ENCODE measurements at regions not wholly inside any gene's neighbourhood (a gene's known extent, or its start where the extent isn't known, plus 50 kb on each side); places are given as distances from the start of the nearest gene placed in this dataset.

DNA sequence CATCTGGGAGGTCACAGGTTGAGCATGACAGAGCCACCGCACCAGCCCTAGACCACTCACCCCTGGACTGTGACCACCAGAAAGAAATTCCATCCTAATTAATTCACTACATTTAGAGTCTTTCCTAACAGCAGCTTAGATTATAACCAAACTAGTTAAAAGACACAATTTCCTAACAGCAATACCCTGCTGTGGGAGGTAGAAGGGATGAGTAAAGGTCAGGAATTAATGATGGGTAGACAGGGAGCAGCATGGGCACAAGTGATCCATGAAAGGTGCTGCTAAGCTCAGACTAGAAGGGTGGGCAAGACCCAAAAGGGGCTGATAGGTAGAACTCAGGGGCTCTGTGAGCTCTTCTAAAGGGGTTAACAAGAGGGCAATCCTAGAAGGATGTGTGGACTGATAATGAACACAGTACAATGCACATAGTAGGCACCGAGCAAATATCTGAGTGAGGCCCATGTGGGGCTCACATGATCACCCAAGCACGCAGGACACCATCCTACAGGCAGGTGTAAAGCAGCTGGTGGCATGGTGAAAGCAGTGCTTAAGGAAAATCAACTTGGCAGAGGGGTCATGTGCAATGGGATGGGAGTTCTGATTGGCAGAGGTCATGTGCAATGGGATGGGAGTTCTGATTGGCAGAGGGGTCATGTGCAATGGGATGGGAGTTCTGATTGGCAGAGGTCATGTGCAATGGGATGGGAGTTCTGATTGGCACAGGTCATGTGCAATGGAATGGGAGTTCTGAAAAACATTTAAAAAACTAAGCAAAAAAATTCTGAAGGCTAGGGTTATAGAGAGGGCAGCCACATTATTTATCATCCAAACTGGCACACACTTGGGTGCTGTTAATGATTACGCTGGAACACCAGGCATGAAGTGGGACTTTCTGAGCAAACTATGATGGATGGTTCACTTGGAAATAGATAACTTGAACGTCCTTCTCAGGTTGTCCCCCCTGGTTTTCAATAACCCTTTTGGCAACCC, 188.2 kb upstream of the FOXQ1 start:
- DNase-seq (ENCODE audit: low read depth in 2 of 3, low spot score in 2 of 3) = no peak

DNA sequence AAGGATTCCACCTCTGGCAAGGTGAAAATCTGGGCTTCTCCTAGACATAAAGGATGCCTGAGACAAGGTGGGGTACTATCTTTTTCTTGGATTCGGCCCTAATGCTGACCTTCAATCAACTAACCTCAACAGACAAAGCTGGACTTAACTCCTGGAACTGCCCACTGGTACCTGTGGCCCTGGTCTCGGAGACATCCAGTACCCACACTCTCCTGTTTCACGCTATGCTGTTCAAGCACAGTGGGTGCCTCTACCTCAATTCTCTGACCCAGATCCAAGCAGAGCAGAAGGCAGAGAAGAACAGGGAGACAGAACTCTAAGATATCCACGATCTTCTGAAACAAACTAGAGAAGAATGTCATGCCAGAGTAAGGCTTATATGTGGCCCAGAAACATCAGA, 189.8 kb upstream of the FOXQ1 start:
- DNase-seq (ENCODE audit: low read depth in 2 of 3, low spot score in 2 of 3) = no peak

DNA sequence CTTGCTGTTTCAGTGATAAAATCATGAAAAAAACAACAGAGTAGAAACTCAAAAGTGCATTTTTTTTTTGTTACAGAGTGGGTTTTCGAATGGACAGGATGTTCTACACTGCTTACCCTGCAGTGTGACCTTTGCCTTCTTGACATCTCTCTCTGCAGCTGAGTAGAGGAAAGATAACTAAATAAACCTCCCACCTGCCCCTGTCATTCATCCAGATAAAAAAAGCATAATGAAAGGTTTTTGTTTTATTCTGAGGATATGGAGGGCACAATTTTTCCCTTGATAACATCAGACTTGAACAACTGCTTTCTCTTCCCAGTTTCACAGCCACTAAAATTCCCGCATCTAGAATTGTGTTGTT, 193.6 kb upstream of the FOXQ1 start:
- DNase-seq (ENCODE audit: low read depth in 2 of 3, low spot score in 2 of 3) = no peak

DNA sequence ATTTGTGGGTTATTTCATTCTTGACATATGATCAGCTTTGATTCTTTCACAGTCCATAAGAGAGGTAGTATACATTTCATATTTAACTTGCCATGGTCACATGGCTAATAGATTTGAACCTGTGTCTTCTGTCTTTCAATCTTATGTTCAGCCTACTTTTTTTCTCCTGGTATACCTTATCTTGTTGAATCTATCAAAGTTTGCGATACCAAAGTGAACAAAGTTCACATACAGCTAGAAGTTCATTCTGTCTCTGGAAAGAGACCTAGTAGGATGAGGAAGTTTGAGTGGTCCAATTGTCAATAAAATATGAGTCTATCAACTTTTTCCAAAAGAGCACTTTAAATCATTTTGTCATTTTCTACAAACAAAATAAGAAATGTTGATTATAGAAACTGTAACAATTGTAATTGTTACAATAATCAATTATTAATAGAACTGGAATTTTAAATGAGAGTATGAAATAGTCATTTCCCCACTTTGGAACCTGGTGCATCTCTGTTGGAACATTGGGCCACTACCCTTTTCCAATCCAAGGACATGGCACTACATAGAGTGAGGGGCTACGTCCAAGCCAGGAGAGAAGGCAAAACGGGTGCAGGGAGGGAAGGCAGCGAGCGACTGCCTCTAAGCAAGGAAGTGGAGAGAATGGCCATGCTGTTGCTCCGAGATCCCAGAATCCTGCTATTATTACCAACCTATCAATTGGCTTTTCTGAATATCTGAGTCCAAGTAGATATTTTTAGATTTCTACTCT, 194.2 kb upstream of the FOXQ1 start:
- no peak for DNase-seq (ENCODE audit: low read depth in 2 of 3, low spot score in 2 of 3)

DNA sequence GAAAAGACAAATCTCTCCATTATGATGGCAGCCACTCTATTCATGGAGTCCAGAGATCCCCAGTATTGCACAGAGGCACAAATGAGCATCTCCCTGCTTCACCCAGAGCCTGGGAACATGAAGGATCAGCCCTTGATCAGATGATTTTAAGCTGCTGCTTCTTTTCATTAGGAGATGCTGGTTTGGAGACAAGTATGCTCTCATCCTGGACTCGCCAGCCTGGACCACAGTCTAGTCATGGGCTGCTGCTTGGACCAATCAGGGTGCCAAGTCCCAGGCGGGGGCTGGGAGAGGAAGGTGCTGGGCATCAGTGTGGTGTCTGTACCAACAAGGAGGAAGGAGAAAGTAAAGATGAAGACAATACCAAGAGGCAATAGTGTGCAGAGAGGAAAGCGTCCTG, 195.7 kb upstream of the FOXQ1 start:
- DNase-seq (ENCODE audit: low read depth in 2 of 3, low spot score in 2 of 3) = no peak

DNA sequence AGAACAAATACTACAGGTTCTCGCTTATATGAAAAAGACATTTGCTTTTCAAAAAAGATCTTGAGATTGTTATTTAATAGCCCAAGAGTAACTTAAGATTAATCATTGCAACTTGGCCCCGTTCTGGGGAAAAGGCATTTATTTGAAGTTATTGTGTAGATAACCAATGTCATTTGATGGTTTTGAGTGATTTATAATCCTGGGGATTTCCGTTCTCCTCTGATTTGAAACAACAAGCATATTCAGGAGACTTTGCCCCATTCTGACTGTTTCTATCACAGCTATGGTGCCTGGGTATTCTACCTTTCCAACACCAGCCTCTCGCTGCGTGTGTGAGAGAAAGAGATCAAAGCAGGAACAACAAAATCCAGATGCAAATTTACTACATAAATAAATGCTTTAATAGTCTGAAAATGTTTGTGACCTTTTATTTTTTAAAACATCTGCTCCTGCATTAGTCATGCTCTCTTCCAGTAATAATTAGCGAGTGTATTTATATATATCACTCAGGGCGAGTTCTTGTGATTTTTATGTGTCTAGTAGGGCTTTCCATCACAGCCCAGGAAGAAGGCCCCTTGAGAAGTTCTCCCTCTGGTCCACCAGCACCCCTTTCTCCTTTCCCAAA, 197.9 kb upstream of the FOXQ1 start:
- no peak for DNase-seq (ENCODE audit: low read depth in 2 of 3, low spot score in 2 of 3)

DNA sequence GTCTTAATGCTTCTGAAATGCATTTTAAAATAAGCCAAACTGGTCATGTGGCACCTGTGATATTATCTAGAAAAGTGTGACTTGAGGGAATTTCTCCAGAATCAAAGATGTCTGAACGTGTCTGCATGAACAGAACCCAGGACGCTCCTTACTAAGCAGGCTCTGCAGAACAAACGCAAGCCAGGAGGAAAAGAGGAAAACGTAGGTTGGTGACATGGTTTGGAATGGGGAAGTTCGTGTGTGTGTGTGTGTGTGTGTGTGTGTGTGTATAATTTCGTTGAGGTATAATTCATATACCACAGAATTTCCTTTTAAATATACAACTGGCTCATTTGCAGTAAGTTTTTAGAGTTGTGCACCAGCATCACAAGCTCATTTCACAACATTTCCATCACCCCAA, 200.5 kb upstream of the FOXQ1 start:
- DNase-seq (ENCODE audit: low read depth in 2 of 3, low spot score in 2 of 3) = no peak

DNA sequence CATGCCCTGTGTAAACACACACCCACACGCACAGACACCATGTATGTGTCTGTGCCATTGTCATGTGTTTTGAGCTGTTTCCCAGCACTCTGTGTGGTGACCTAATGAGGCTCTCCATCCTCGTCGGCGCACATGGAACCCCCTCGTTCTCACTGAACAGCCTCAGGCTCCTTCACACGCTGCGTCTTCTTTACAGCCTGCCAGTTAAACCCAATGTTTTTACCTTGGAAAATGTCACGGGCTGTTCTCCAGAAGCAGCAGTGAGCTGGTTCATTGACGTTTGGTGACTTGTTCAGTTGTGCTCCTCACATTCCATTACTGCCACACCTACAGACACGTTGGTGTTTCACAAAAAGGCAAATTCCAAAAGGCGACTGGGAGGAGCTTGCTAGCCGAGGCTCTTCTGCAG, 201.0 kb upstream of the FOXQ1 start:
- DNase-seq (ENCODE audit: low read depth in 2 of 3, low spot score in 2 of 3) = no peak

DNA sequence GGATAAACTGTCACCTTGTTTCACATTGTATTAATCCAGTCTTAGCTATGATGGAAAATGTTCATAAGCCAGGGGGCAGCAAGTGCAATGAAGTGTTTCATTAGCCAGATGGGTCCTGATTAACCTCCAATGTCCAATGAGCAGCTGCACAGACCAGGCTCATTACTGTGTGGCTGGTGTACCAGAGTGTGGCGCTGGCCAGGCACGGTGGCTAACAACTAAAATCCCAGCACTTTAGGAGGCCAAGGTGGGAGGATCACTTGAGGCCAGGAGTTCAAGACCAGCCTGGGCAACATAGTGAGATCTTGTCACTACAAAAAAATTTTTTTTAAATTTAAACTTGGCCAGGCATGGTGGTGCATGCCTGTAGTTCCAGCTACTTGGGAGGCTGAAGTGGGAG, 201.7 kb upstream of the FOXQ1 start:
- no peak for DNase-seq (ENCODE audit: low read depth in 2 of 3, low spot score in 2 of 3)

DNA sequence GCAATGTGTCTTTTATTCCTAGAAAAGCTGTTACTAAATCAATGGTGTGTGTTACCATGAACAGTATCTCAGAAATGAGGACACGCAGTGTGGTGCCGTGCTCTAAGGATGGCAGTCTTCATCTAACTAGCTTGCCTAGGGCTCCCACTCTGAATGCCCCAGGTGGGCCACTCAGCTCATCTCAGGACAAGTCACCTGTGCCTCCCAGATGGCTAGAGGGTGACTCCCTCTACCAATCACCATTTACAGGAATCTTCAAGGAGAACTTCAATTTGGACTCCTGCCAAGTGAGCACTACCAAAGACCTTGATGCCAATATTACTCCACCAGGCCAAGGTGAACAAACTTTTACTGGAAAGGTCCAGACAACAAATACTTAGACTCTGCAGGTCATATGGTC, 202.8 kb upstream of the FOXQ1 start:
- no peak for DNase-seq (ENCODE audit: low read depth in 2 of 3, low spot score in 2 of 3)

DNA sequence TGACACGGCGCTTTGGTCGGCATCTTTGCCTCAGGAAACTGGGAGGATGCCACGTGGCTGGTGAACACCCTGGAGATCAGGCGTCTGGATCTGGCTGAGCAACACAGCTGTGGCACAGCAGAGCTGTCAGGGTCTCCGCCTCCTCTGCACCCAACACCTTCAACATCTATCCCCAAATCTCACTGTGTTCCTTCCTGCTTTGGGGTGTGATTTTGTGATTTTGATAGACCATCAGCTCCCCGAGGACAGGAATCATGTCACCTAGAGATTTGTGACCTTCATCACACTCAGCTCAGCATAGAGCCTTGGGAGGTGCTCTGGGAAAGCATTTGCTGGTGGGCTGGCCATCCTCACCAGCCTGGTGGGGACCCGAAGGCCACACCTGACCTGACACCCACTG, 203.7 kb upstream of the FOXQ1 start:
- no peak for DNase-seq (ENCODE audit: low read depth in 2 of 3, low spot score in 2 of 3)

DNA sequence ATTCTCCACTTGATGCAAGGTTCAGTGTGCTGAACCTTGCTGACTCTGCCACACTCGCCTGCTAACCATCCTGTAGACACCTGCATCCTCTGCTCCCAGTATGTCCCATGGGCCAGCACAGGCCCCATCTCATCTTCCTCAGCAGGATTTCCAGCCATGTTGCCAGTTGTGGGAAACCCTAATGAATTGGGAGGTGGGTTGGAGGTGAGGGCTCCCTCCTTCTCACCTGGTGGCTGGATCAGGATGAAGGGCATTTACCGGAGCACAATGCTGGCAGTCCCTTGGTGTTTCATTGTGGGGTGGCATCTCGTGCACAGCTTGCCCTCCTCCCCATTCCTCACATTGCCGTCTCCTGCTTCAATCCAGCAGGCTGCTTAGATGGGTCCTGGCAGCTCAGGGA, 204.3 kb upstream of the FOXQ1 start:
- DNase-seq (ENCODE audit: low read depth in 2 of 3, low spot score in 2 of 3) = no peak

DNA sequence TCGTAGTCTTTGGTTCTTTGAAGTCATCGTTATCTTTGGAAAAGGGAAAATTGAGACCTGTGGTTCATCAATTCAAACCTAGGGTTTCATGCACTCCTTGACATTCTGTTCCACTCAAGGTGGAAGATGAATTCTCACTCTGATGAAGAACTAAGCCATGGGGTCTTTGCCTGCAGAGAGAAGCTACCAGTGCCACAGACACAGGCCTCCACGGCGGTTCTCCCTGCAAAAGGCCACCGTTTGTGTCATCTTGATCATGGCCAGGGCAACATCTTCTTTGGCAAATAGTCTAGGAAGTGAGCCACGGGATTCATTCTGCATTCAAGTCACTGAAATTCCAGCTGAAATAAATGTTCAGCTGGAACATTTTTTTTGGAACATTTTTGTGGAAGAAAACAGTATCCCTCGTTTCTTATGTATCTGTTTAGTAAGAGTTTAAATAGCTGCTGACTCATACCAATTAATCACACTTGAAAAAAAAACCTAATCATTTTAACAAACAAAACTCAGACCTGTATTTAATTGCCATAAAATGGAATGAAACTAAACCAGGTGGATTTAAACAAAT, 206.0 kb upstream of the FOXQ1 start:
- no peak for DNase-seq (ENCODE audit: low read depth in 2 of 3, low spot score in 2 of 3)

DNA sequence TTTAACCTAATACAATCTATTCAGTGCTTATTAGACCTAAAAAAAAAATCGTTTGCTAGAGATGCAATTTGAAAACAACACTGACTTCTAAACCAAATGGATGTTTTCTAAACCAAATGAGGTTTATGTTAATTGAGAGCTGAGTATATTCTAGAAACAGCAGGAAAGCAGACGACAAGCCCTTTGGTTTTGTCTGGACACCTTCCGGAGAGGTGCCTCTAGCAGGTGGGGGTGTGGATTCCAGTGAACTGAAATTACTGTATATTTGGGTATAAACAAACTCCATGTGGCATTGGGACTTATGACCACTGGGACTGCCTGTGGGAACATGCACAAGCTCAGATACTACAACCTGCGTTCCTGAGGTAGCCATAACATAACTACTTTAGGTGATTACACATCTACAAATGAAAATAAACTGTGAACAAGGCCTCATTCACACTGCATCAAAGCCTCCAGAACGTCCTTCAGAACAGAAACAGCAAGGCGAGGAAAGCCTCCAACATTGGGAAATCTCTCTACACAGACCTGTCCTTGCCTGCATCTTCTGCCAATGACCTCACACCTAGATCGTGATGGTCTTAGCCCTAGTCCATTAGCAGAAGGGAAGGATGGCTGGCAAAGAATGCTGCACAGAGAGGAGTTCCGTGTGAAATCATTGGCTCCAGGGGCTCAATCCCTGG, 206.8 kb upstream of the FOXQ1 start:
- DNase-seq (ENCODE audit: low read depth in 2 of 3, low spot score in 2 of 3) = no peak

DNA sequence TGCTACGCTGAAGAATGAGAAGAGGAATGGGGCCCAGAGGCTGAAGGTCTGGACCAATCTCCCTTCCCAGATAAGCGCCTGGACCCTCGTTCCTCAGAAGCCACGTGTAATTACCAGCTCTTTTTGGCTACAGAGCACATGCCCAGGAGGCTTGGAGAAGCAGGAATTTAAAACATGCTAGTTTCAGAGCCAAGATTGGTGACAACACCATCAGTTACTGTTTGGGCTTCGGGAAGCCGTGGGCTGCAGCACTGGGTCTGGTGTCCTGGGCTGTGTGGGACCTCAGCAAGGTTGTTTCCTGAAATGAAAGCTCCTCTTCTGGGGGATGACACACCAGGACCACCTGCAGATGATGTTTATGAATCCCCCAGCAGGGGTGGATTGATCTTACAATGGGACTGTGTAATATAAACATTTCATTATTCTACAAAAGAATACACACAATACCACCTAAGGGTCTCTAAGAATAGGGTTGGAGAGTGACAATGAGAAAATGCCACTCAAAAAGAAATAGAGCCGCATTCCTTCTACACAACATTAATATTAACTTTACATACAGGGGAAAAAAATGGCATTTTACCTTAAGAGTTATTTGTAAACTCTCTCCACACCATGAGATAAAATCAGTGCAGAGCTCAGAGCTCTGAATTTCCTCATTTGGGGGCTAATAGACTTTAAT, 207.8 kb upstream of the FOXQ1 start:
- no peak for DNase-seq (ENCODE audit: low read depth in 2 of 3, low spot score in 2 of 3)

DNA sequence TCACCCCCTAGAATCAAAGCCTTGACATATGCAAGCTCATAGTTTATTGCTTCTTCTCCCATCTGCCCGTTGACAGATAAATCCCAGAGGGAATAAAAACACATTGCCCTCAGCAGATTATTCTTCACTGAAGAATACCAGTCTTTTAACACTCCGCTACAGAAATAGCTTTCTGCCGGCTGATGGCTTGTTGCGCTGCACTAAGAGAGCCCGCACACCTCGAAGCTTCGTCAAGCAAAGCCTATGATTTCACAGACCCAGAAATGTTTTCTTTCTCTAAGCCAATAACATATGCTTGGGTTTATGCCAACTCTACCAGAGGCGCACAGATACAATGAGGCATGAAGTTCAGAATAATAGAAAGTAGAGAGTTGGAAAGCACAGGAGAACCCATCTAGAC, 208.9 kb upstream of the FOXQ1 start:
- no peak for DNase-seq (ENCODE audit: low read depth in 2 of 3, low spot score in 2 of 3)

DNA sequence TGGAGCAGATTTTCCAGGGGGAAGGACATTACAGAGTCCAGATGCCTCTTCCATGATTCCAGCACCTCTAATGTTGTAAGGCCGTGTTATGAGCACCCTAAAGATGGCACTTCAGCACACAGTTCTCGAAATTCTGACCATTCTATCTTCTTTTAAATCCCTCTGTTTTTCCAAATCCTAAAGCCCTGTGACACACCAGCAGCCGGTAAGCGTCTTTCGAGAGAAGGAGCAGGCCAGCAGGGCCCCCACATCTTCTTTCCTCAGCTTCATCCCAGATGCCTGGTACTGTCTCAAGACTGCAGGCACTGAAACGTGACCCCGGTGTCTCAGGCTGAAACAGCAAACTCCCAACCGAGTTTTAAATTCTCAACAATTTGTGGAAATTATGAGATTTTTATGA, 211.6 kb upstream of the FOXQ1 start:
- no peak for DNase-seq (ENCODE audit: low read depth in 2 of 3, low spot score in 2 of 3)

DNA sequence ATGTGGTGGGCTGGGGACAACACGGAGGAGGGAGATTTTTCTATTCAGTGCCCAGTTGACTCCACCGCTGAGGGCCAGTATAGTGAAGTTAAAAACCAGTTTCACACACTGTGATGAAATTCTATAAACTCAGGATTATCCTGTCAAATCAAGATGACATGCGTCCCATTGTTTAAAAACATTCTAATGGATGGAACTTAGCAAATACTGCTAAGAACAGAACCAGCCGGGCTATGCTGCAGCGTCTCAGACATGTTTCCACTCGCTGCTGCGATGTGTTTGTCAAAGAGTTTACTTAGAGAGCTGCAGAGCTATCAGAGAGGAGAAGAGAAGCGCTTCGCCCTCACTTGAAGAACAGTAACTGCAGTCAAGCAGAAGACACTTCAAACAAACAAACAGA, 212.6 kb upstream of the FOXQ1 start:
- DNase-seq (ENCODE audit: low read depth in 2 of 3, low spot score in 2 of 3) = no peak

DNA sequence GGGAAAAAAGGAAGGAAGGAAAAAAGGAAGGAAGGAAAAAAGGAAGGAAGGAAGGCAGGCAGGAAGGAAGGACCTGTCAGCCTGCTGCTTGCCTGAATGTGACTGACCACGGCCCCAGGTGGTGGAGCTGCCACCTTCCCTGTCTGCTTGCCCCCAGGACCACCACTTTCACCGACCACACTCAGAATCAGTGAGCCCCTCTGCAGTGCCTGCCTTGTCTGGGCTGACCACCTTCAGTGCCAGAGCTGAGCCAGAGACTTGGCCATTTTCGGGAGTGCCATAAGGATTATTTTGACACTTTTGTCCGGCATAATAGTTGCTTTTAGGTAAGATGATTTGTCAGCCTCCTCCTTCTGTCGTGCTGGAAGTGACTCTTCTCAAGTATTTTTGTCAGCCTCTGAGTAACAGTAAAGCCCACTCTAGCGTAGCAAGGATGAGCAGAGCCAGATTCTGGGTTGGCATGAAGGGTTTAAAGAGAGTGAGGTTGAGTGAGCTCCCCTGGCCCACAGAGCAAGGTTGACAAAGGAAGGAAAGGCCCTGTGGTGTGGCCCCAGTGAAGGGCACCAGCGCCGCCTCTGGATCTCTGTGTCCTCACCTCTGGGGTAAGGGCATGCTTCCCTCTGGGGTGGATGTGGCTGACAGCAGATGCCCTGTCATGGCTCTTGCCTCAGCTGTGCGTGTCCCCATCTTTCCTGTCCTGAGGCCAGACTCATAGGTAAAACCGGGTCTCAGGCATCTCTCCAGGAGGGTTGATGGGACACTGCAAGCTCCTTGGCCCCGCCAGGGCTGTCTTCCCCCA, 214.7 kb upstream of the FOXQ1 start:
- no peak for DNase-seq (ENCODE audit: low read depth in 2 of 3, low spot score in 2 of 3)

DNA sequence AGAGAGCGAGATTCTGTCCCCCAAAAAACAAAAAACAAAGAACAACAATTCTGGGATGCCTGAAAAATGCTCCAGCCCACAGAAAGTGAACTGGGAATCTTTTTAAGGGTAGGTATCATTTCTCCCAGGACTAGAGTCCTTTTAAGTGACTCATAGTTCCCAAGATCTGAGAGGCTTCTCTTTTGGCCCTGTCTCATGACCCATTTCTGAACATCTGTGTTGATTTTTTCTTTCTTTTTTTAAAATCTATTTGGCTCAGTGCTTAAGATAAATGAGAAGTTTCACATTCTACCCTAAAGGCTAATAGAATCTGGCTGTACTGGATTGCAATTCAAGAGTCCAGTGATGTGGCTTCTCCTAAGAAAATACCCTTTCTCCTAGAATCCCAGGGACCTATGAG, 217.6 kb upstream of the FOXQ1 start:
- no peak for DNase-seq (ENCODE audit: low read depth in 2 of 3, low spot score in 2 of 3)
